ENCODE measurements at regions not wholly inside any gene's neighbourhood (a gene's known extent, or its start where the extent isn't known, plus 50 kb on each side); places are given as distances from the start of the nearest gene placed in this dataset.
A peak's percentile ranks its signal among the peaks of the same experiment; 100 is the strongest.

DNA sequence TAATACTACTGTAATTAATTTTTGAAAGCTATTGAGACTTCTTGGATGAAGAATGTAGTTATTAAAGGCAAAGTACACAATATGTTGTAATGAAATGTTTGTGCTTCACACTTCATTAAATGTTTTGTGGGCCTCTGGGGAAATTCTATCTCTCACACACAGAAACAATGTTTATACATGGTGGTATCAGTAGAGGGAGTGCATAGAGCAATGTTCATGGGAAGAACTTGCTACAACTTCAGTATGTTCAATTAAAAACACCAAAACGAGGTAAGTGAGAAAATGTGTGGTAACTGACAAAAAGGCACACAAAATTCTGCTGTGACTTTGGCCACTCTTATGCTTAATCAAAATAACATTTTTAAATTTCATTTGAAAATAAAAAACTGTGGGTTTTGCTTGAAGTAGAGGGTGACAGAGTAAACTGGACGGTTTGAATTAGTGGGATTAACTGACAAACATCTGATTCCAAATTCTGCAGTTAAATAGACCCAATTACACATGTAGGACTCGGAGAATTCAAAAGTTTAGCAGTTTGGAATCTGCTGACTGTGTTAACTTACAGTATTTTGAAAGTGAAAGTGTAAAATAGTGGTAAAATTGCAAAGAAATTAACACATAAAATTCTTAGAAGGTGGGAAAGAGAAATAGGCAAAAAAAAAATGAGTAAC is 111.4 kb upstream of the TTC29 start:
- DNase-seq, result peak in 1 of 2 donors; percentile 9

DNA sequence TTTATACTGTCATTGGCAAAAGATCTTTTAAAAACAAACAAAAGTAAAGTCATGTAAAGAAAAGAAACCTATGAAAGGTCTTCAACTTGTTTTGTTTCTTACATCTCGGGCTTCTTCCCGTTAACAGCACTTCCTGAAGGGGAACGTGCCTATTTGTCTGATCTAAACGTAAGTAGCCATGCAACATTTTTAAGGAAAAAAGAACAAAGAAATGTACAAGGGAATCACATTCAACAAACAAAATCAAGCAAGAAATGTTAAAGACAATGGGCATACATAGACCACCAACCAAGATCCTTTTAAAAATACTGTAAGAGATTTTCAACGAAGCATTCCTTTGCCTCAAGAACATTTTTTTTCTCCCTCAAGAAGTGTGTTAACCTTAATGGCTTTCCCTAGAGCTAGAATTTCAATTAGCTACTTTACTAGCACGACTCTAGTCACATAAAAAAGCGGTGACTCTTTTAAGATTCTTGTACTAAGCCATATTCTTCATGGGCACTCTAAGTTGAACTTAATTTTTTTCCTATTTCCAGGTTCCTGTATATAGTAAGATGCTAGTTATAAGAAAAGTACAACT is 112.0 kb upstream of the TTC29 start:
- no peak for DNase-seq

DNA sequence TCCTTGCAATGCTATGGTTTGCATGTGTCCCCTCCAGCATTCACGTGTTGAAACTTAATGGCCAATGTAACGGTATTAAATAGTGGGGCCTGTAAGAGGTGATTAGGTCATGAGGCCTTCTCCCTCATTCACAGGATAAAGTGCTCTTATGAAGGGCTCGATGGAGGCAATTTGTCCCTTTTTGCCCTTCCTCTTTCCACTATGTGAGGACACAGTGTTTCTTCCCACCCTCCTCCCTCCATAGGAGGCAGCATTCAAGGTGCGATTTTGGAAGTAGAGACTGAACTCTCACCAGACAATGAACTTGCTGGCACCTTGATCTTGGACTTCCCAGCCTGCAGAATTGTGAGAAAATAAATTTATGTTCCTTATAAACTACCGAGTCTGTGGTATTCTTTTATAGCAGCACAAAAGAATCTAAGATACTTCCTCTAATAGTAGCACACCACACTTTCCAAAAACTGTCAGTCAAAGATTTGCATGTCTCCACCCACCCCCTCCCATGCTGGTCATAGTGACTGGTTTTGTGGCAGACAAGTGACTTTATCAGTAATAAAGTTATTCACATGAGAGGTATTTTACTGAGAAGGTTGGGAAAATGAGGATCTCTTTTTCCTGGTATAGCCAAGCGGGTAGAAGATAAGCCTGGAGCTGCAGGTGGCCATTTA is 113.5 kb upstream of the TTC29 start:
- DNase-seq, result no peak

DNA sequence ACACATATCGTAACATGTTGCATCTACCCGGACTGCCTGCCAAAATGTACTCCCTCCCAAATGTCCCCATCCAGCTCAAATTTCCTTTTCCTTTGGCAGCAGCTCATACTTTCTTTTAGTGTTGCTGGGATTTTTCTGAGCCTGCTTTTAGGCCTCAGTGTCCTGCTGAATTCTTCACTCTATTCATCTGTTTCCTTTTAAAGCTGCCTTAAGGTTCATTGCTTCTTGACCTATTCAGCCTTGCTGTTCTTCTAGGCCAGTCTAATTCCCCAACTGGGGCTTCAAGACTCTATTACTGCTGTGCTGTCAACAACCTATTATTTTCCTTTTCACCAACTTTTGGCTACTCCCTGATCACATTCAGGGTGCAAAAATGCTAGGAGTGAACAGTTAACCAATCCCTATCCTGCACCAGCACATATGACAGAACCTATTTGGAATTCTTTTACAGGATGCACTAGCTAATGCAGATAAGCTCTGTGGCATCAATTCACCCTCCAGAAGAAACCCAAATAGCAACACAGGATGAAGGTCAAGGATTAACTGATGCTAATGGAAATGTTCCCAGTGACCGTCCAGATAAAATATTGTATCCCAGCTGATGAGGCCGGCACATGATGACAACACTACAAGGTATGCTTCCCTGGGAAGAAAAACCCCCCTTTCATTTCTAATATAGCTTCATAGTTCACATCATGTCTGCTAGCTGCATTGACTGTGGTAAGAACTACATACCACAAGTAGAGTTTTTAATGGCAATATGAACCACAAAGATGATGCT is 114.7 kb upstream of the TTC29 start:
- DNase-seq, result no peak

DNA sequence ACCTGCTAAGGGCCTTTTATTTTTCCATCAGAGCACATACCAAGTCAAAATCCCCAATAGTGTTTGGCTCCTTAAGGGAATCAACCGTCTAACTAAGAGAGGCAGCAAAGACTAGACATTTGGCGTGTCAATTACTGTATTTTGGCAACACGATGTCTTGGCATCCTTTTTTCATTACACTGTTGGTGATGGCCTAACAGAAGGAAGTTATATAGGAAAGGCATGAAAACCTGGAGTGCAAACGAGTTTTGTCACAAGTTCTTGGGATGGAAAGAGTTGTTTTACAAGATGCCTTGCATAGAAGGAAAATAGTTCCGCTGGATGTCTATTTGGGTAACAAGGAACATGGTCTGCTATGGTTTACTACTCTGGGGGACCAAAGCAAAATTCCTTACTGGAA is 119.2 kb upstream of the TTC29 start:
- no peak for DNase-seq

DNA sequence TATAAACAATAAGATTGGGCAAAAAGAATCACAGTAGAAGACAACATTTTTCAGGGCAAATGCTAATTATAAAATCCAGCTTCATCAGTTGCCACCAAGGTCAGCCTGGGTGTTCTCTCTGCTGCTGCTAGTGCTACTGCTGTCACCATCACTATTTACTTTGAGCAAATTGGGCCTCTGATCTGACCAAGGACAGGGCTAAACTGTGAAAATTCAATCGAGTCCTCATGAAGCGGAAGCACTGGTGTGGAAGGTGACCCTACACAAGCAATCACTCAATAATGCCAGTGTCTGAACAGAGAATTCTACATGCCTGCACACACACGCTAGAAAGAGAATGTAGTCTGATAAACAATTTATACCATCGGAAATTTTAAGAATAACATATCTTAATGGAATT is 122.9 kb upstream of the TTC29 start:
- no peak for DNase-seq

DNA sequence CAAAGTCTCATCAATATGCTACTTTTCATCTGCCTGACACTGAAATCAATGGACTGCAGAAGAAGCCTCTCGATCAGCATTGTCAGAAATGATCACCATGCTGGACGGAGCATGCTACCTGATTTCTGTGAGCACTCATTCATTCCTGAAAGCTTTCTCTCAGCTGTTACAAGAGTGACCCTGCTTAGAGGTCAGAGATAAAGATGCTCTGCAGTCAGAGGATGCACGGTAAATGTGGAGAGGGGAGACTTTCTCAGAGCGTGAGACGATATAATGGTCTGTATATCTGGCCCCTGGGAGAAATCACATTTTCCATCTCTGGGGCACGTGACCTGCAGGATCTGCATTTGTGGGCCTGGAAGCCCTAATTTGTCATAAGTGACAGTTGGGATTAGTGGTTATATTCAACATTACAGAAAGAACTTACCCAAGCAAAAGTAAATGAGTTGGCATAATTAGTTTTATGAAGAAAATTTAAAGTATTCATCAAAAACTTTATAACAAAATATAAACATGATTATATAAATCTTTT is 125.6 kb upstream of the TTC29 start:
- no peak for DNase-seq

DNA sequence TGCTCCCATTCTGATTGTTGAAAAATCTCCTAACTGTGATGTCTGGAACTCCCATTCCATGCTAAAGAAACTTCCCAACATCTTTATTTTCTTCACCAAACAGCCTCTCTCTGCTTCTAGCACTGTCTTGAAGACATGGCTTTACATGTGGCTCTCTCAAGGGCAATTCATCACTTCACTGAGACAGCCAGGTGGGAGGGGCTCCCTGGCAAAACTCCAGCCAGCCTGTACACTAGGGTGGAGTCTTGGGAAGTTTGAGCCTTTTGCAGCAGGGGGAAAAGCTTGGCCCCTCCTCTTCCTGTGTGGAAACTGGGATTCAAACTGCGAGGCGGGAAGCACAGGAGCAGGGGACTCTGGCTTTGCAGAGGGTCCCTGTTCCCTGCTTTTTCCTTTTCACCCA is 130.5 kb upstream of the TTC29 start:
- DNase-seq, result no peak

DNA sequence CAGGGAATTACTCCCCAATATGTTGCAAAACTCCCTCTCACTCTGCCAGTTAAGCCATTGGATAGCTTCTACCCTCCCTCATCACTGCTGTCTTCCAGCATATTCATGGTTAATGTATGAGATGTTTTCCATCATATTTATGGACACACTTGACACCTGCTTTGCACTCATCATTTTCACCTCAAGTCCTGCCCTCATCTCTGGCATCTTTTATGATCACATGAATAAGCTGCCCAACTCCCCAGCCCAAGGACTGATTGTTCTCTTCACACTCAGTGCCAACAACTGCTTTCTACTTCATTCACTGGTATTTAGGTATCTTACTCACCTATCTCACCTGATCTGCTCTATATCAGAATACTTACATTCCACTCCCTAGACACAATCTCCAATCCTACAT is 131.1 kb upstream of the TTC29 start:
- DNase-seq, result no peak

DNA sequence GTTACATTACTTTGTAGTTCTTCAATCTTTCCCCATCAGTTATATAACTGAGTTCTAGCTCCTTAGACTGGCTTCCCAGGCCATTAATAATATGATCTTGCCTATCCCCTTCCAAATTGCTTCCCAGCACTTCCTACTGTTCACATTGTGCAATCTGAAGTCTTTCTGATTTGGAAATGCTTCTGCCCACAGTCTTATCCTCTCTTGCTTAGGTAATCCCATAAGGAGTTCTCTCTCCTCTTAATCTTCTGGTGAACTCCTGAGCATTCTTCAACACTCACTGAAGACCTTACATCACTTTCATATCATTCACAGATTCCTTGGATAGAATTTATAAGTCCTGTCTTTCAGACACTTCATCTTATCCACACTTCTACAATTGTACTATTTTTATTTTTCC is 132.7 kb upstream of the TTC29 start:
- no peak for DNase-seq

DNA sequence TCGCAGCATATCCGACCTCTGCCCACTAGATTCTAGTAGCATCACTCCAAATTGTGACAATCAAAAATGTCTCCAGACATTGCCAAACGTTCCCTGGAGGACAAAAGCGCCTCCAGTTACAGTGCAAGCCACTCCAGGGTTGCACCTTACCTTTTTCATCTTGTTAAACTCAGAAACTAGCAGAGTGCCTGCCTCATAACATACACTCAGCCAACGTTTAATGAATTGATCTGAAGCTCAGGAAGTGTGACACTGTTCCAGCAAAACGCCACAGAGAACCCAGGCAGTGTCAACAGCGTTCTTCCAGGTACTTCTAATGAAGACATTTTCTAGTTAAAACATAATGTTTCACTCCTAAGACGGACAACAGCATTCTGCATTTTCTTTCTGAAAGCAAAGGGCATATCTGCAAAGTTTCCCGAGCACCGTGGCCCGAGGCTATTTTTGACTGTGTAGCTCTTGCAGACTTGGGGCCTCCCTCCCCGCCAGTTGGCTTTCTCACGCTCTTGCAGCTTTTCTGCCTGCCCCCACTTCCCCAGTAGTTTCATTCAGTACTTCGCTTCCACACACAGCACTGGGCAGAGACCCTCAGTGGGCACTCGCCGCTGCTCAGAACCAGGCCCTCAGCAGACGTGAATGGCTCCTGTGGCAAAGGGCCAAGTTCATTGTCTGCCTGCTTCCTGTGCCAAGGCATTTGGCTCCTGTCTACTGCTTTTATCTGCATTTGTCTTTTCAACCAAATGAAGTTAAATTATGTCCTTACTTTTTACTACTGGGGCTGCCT is 133.4 kb upstream of the TTC29 start:
- no peak for DNase-seq

DNA sequence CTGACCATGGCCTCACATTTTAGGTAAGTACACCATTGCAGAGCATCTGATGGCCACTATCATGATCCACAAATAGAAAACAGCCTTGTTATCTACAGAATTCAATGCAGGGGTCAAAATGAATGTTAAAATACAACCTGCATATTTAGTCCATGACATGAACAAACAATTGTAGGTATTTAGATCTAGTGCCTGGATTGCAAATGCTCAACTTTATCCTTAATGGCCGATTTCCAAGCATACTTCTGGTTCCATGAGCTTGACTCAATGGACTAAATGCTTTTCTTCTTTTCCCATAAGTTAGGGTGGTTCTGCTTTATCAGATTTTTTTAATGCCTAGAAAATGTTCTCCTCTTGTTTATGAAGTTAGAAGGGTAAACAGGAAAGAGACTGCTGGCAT is 139.2 kb upstream of the TTC29 start:
- DNase-seq, result no peak

DNA sequence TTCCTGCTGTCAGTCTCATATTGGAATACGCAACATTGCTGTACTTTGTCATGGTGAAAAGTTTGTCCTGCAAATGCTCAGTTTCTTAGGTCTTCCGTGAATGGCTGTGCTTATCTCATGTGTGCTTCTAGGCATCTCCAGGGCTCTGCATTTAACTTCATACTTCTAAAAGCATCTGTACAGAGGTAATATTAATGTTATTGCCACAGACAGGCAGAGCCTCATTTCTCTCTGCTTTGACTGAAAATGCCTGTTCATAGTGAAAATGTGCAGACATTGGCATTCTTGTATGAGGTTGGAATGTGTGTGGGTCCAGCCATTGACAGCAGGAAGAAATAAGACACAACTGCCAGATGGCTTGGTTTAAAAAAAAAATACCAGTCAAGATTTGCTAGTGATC is 140.1 kb upstream of the TTC29 start:
- DNase-seq, result no peak

DNA sequence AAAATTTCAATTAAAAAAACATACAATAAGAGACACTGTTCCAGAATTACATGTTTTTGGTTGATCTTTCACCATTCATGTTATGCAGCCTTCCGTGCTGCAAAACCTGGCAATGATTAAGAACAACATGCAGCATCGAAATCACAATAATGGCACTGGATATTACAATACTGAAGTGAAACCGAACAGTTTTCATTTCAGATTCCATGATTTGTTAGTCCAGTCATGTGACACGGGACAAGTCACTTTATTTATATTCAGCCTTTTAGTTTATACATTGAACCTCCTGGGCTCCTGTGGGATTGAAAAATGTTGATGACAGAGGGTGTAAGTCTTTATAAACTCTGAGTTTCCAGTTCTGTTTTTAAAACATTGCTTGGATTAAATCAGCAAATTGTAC is 142.5 kb upstream of the TTC29 start:
- DNase-seq, result no peak

DNA sequence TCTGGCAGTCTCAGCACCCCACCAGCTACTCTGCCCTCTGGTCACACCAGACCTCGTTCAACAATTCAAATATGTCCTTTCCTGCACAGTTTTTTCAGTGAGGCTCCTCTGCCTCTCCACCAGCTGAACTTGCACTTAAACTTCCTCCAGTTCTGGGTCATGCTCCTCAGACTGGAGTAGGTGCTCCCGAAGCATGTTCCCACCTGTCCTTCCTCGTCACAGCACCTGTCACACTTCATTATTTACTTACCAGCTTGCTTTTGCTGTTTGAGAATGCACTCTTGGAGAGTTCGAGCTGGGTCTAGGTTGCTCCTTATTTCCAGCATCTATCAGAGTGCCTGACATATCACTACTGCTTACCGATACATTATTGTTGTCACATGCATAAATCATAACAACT is 144.8 kb upstream of the TTC29 start:
- no peak for DNase-seq

DNA sequence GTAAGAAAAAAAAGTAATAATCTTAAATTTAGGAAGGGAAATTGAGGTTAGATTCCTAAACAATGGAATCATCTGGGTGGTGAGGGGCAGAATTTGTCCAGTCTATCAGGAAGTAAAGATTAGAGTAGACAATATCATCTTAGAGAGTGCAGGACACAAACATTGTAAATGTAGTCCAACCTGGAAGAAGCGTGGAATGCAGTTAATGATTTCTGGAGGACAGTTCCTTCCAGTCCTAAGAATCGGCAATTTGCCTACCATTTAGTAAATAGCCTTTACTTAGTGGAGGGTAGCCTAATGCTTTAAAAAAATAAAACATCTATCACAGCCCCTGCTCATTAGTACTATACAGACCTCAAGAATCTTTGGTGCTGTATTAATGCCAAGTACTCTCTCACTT is 147.5 kb upstream of the TTC29 start:
- DNase-seq, result no peak

DNA sequence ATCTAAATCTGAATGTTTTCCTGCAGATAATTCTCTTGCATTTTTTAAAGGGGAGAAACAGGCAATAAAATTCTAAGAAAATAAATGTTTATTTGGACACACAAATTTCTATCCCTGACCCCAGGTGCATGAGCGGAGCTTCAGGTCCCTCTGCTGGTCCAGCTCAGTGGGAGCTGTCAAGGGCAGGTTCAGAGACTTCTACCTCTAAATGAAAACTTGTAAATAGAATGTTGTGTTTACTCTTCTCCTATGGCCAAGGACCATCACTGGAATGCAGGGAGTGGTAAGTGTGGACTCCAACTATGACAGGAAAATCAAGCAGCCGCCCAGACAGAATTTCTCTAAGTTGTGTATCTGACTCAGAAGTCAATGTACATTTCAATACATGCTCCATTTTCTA is 148.6 kb upstream of the TTC29 start:
- no peak for DNase-seq

DNA sequence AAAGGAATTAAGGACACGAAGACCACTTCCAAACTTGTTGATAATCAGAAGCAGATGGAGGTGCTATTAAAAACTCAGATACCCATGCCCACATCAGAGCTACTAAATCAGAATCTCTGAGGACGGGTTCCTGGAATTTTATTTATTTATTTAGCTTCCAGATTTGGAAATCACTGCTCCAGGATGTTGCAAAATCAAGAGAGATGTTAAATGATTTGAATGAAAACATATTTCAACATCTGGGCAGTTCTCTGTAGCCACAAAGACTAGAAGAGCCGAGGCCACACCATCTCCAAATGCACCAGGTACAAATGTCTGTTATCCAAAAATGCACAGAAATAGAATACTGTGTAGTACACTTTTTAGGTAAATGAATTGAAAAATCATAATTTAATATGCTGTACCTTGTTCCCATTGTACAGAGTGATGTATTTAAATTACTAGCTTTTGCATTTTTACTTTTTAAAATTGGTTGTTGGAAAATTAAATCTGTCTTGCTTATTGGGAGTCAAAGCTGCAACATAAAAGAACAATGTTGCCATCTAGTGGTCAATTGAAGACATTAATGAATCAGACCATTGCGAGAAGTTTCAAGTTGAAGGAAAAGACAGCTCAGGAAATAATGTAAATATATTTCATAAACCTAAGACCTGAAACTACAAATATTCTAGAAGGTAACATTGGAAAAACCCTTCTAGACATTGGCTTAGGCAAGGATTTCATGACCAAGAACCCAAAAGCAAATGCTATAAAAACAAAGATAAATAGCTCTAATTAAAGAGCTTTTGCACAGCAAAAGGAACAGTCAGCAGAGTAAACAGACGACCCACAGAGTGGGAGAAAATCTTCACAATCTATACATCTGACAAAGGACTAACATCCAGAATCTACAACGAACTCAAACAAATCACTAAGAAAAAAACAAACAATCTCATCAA is 151.3 kb upstream of the TTC29 start:
- peak; percentile 40 to 52 for DNase-seq

DNA sequence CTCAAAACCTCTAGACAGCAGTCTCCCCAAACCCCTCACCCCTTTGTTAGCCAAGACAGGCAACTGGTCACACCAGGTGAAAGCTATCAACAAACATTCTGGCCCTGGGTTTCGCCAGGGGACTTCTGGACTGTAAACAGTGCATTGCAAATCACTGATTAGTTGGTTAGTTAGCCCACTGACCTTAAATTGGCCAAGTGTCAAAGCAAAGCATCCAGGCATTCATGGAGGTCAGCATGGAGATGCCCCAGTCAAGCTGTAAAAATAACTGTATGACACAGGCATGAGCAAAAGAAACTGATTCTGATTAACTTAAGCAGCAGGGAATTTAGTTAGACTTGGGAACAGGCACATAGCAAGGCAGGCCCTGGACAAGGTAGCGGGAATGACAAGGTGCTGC is 156.0 kb upstream of the TTC29 start:
- DNase-seq, result no peak

DNA sequence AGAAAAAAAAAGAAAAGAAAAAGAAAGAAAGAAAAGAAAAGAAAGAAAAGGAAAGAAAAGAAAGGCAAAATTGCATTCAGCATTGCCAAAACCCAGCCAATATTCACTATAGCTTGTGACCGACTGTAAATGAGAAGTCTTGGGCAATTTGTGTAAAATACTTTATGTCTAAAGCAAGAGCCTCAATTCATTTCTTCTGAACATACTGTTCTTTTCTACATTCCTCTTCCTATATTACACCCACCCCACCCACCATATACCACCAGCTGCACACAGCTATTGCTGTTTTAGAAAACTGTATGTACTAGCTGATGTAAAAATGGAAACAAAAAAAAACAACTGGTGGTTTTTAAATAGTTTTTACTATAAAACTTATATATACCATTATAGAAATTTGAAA is 156.9 kb upstream of the TTC29 start:
- DNase-seq, result no peak

DNA sequence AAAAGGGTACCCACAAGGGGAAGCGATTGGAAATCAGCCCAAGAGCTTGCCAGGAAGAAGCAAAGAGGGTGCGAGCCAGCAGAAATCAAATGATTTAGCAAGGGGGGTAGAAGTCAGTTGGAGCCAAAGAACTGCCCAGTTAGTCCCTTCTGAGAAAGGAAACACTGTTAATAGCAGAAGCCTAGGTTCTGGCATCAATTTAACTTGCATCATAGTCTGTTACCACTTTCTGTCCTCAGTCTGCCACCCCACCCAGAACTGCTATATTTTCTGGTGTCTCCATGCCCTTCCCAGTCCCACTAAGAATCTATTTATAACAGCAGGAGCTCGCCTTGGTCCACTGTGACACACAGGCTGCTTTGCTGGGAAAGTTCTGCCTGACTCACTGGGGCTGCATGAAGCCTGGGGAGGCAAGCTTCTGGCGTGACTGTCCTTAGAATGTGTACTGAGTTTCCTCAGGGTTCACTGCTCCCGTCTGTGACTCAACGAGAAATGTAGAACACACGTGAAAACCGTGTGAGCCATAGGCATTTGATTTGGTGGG is 157.8 kb upstream of the TTC29 start:
- DNase-seq, result no peak
